ENCODE measurements at regions not wholly inside any gene's neighbourhood (a gene's known extent, or its start where the extent isn't known, plus 50 kb on each side); places are given as distances from the start of the nearest gene placed in this dataset.
"Not testable (repeated sequence)": the region's sequence is repeated elsewhere in the genome, so short reads cannot be mapped to it uniquely, and the experiment has no call there.

DNA sequence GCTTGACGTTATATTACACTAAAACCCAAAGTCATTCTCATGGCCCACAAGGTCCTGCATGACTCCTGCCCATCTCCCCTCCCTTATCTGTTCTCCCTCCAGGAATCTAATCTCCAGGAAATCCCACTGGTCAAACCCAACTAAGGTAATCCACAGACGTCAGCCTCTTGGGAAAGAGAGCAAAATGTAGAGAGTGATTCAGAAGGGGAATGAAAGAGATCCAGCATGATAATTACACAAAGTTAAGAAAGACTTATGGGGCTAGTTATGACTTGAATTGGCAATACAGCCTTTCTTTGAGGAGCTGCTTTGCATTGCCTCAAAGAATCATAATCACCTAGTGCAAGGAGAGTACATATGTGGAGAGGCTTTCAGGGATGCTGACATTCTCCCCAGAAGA lies 137.8 kb upstream of the MYRIP start:
- Mint-ChIP-seq H3K4me3 (no peak overlapping the region), H3K9me3 (no peaks in the 10 kb centered on the region), H3K36me3 (ENCODE audit: low read depth) (no peaks in the 10 kb centered on the region), H3K27ac (no peak overlapping the region), H3K4me1 (ENCODE audit: low read depth) (peaks cover 5% of the 10 kb centered on the region), H3K27me3 (peaks cover 3% of the 10 kb centered on the region)
- intact Hi-C loops (cut with micrococcal nuclease): no loop called here

DNA sequence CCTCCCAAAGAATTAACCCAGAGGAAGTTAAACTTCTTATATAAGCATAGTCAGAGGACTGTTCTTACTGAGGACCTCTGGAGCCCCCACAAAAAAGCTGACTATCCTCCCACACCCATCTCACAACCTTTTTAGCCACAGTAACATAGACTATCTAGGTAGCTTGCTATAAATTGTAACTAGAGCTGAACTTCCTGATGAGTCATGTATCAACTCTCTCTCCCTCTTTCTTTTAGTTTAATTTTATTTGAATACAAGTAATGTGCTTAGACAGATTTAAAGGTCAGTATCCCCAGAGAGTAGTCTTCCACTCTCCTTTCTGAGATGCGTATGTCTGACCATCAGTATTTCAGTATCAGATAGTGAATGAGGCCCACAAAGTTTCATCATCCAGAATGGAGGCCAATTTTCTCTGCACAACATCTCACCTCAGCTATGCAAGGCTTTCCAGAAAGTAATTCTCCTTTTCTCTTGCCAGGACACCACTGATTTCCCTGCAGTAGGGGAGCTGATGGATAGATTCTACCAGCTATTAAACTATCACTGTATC lies 104.0 kb upstream of the MYRIP start:
- Mint-ChIP-seq H3K27me3 (no peaks in the 10 kb centered on the region), H3K36me3 (ENCODE audit: low read depth) (no peaks in the 10 kb centered on the region), H3K9me3 (no peaks in the 10 kb centered on the region), H3K27ac (no peak overlapping the region), H3K4me1 (ENCODE audit: low read depth) (no peaks in the 10 kb centered on the region), H3K4me3 (no peak overlapping the region)
- intact Hi-C loops (cut with micrococcal nuclease): loop anchor here (5.0 kb wide), 1 partner anchor 287 kb away; no protein-coding TSS in a partner anchor

DNA sequence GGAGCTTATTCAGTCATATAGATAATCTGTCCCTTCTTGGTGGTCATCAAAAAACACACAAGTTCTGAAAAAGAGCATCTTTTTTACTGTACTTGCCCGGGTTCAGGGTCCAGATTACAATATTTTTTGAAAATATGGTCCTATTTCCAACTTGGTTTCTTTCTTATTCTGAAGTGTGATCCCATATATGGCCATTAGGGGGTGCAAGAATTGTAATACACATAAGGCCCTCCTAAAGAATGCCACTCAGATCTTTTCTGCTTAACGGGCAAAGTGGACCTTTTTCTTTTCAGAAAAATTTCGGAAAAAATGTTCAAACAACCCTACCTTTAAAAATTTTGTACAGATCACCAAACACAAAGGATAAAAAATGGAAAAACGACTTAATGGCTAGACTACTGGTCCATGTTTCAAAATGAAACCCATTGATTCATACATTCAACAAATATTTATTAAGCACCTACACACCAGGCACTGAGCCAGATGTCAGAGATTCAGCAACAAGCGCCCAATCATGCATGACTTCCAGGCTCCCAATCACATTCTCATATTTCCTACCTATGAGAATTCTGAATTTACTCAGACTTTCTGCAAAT lies 102.0 kb upstream of the MYRIP start:
- intact Hi-C loops (cut with micrococcal nuclease): loop anchor here (5.0 kb wide), 1 partner anchor 285 kb away; no protein-coding TSS in a partner anchor
- Mint-ChIP-seq H3K4me3 (no peak overlapping the region), H3K36me3 (ENCODE audit: low read depth) (no peaks in the 10 kb centered on the region), H3K9me3 (no peaks in the 10 kb centered on the region), H3K27me3 (no peaks in the 10 kb centered on the region), H3K27ac (no peak overlapping the region), H3K4me1 (ENCODE audit: low read depth) (no peaks in the 10 kb centered on the region)

DNA sequence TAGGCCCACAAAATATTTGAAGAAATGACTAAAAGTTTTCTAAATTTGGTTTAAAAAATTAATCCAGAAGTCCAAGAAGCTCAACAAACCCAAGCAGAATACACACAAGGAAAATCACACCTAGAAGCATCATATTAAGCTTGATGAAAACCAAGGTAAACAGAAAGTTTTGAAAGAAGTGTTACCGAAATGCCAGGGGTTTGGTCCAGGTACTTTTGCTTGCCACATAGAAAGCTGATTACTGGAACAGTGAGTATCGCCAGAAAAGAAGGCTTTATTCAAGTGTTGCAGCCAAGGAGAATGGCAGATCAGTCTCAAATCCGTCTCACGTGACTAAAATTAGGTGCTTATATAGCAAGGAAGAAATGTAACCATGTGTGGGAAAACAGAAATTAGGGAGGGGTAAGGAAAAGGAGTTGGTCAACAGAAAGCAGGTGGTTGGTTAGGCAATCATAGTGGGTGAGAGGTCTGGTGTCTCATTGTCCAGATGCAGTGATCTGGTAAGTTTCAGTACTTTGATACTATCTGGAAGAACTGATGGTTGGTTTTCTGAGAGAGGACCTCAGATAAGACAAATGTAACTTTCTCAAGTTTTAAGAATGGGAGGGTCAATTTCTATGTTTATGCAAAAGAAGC lies 96.9 kb upstream of the MYRIP start:
- no peaks in the 10 kb centered on the region for H3K4me1 Mint-ChIP-seq (ENCODE audit: low read depth)
- H3K36me3 Mint-ChIP-seq (ENCODE audit: low read depth): no peaks in the 10 kb centered on the region
- intact Hi-C loops (cut with micrococcal nuclease): no loop called here
- H3K27me3 Mint-ChIP-seq: no peaks in the 10 kb centered on the region
- no peak overlapping the region for H3K27ac Mint-ChIP-seq
- H3K9me3 Mint-ChIP-seq: no peaks in the 10 kb centered on the region
- no peak overlapping the region for H3K4me3 Mint-ChIP-seq

DNA sequence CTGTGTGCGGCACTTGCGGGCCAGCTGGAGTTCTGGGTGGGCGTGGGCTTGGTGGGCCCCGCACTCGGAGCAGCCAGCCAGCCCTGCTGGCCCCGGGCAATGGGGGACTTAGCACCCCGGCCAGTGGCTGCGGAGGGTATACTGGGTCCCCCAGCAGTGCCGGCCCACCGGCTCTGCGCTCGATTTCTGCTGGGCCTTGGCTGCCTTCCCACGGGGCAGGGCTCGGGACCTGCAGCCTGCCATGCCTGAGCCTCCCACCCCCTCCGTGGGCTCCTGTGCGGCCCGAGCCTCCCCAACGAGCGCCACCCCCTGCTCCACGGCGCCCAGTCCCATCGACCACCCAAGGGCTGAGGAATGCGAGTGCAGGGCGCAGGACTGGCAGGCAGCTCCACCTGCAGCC lies 96.1 kb upstream of the MYRIP start:
- H3K27ac Mint-ChIP-seq; intact Hi-C loops (cut with micrococcal nuclease); H3K4me3 Mint-ChIP-seq; H3K27me3 Mint-ChIP-seq; H3K4me1 Mint-ChIP-seq (ENCODE audit: low read depth); H3K9me3 Mint-ChIP-seq; H3K36me3 Mint-ChIP-seq (ENCODE audit: low read depth): not testable (repeated sequence)

DNA sequence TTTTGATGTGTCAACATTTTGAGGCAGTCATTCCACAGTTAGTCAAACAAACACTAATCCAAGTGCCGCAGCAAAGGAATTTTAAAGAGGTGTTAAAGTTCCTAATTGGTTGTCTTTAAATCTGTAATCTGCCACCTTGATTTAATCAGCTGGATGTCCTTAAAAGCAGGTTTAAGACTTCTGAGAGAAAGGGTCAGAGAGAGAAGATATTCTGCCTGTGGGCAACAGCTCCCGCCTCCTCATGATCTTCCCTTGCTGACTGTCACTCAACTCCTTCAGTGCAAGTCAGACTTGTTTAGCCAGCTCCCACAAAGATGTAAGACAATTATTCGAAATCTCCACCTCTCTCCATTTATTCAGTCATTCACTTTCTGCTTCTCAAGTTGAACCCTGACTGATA lies 92.6 kb upstream of the MYRIP start:
- Mint-ChIP-seq H3K27me3 (no peaks in the 10 kb centered on the region), H3K4me1 (ENCODE audit: low read depth) (no peaks in the 10 kb centered on the region), H3K4me3 (no peak overlapping the region), H3K36me3 (ENCODE audit: low read depth) (no peaks in the 10 kb centered on the region), H3K27ac (no peak overlapping the region), H3K9me3 (no peaks in the 10 kb centered on the region)
- intact Hi-C loops (cut with micrococcal nuclease): no loop called here

DNA sequence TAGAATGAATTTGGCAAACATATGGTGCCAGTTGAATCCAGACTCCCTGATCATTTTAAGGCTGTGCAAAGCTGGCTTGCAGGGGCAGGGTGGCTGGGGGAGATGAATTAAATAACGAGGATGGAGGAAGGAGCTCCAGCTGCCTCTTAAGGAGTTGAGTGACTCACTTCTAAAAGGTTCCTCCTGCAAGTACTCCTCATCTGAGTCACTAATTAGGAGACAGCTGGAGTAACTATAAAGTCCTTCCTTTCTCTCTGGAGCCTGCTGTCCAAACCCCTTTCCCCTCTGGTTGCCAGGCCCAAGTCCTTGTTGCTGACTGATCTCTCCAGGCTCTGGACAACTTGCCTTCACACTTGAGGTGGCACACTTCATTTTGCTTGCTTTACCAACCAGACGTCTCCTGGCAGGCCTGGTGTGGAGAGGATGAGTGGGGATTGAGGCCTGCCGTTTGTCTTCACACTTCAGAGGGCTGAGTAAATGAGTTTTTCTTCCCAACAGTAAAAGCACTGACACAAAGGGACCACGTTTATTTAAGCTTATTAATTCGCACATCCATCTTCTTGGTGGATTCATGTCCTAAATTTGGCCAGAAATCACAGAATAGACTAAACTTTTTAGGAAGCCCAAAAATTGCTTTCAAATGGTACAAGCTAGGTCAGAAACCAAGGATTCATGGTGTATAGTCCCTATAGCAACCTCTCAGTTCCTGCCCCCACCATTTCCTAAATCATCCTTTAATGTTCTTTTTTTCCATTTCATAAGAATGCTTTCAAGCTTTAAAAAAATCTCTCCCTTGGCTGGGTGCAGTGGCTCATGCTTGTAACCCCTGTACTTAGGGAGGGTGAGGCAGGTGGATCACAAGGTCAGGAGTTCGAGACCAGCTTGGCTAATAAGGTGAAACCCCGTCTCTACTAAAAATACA lies 90.5 kb upstream of the MYRIP start:
- Mint-ChIP-seq H3K36me3 (ENCODE audit: low read depth) (no peaks in the 10 kb centered on the region), H3K27me3 (no peaks in the 10 kb centered on the region), H3K4me3 (no peak overlapping the region), H3K4me1 (ENCODE audit: low read depth) (no peaks in the 10 kb centered on the region), H3K9me3 (no peaks in the 10 kb centered on the region), H3K27ac (no peak overlapping the region)
- intact Hi-C loops (cut with micrococcal nuclease): no loop called here

DNA sequence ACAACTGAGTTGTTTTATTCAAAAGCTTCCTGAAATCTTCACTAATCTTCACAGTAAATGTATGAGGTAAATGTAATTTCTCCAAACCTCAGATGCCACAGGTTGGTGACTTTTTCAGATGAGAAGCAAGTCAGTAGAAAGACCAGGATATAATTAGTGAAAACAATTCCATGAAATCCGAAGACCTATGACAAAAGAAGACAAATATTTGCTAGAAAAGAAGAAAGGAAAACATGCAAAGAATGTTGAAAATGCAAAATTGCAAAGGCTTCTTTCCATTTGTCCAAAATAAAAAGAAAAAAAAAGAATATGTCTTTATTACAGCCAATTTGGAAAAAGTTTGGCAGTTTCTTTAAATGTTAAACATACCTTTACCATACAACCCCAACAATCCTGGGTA lies 88.3 kb upstream of the MYRIP start:
- Mint-ChIP-seq H3K36me3 (ENCODE audit: low read depth) (no peaks in the 10 kb centered on the region), H3K4me3 (no peak overlapping the region), H3K9me3 (no peaks in the 10 kb centered on the region), H3K4me1 (ENCODE audit: low read depth) (no peaks in the 10 kb centered on the region), H3K27ac (no peak overlapping the region), H3K27me3 (no peaks in the 10 kb centered on the region)
- intact Hi-C loops (cut with micrococcal nuclease): no loop called here

DNA sequence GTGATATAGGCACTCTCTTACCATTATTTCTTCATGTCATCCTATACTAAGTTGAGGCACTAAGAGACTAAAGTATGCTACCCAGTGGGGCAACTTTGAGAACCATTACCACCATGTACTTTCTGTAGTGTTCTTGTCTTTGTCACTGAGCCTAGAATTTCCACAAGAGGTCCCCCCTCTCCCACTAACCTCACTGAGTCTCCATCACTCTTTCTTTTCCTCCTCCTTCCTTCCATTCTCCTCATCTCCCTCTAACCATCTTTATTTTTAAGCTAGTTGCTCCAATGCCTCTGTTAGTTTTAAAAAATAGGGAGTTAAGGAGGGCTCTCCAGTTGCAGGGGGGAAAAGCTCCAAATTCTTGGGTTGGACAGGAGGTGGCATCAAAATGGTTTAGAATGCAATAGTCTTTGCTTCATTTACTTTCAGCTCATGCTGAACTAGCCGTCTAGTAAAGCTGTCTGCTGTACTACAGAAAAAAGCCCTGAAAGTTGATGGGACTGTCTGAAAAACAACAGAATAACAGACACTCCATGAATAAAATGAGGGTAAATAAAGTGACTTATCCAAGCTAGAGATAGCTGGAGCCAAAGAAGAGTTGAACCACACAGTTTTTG lies 85.1 kb upstream of the MYRIP start:
- H3K36me3 Mint-ChIP-seq (ENCODE audit: low read depth): no peaks in the 10 kb centered on the region
- no peak overlapping the region for H3K27ac Mint-ChIP-seq
- no peaks in the 10 kb centered on the region for H3K27me3 Mint-ChIP-seq
- H3K4me1 Mint-ChIP-seq (ENCODE audit: low read depth): no peaks in the 10 kb centered on the region
- intact Hi-C loops (cut with micrococcal nuclease): no loop called here
- no peaks in the 10 kb centered on the region for H3K9me3 Mint-ChIP-seq
- H3K4me3 Mint-ChIP-seq: no peak overlapping the region

DNA sequence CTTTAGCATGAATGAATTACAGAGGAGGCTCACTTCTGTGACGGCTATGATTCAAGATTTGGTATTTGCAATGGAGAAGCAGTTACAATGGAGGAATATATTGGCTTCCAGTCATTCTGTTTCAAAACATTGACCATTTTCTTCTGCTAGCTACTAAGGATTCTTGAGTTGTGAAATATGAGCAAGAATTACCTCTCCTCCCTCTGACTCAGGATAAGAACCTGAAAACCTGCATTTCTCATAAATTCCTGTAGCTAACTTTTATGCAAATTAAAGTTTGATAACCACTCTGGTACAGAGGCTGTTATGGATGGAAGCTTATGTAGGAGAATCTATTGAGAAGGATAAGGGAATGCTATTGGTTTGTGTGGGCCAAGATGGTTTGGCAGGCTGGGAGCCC lies 84.1 kb upstream of the MYRIP start:
- Mint-ChIP-seq H3K4me3 (no peak overlapping the region), H3K27me3 (no peaks in the 10 kb centered on the region), H3K36me3 (ENCODE audit: low read depth) (no peaks in the 10 kb centered on the region), H3K9me3 (no peaks in the 10 kb centered on the region), H3K27ac (no peak overlapping the region), H3K4me1 (ENCODE audit: low read depth) (no peaks in the 10 kb centered on the region)
- intact Hi-C loops (cut with micrococcal nuclease): no loop called here

DNA sequence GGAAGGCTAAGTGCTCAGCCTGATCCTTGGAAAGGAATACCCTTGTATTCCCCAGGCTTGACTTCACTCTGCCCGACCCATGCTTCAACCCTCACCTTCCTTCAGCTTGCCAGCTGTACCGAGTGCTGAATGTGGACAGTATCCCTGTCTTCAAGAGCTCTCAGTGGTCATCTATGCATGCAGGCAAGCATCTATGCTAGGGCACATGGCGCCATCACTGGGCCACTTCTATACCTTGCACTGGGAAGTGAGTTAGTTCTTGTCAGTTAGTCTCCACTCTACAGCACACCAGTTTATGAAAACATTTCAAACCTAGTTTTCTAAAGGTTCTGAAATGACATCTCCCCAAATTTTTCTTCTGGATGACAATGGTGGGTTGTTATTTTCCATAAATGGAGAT lies 82.0 kb upstream of the MYRIP start:
- H3K36me3 Mint-ChIP-seq (ENCODE audit: low read depth): no peaks in the 10 kb centered on the region
- intact Hi-C loops (cut with micrococcal nuclease): no loop called here
- no peak overlapping the region for H3K27ac Mint-ChIP-seq
- no peak overlapping the region for H3K4me3 Mint-ChIP-seq
- H3K4me1 Mint-ChIP-seq (ENCODE audit: low read depth): no peaks in the 10 kb centered on the region
- H3K27me3 Mint-ChIP-seq: no peaks in the 10 kb centered on the region
- H3K9me3 Mint-ChIP-seq: no peaks in the 10 kb centered on the region

DNA sequence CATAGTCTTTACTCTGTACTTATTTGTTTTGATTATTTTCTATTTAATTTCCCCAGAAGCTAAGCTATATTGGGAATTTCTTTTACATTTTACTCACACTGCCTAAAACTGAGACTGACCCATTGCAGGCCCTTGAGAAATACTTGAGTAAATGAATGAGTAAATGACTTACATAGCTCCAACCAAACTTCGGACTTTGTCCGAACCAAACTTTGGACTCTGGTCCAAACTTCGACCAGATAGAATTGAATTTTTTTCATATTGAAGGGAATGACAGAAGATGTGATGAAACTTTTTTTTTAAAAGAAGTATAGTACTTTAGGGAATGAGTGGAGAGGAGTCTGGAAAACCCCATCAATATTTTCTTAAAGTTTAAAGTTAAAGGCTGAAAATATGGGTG lies 75.6 kb upstream of the MYRIP start:
- intact Hi-C loops (cut with micrococcal nuclease): no loop called here
- no peak overlapping the region for H3K27ac Mint-ChIP-seq
- H3K9me3 Mint-ChIP-seq: no peaks in the 10 kb centered on the region
- H3K27me3 Mint-ChIP-seq: no peaks in the 10 kb centered on the region
- H3K4me3 Mint-ChIP-seq: no peak overlapping the region
- no peaks in the 10 kb centered on the region for H3K4me1 Mint-ChIP-seq (ENCODE audit: low read depth)
- H3K36me3 Mint-ChIP-seq (ENCODE audit: low read depth): no peaks in the 10 kb centered on the region

DNA sequence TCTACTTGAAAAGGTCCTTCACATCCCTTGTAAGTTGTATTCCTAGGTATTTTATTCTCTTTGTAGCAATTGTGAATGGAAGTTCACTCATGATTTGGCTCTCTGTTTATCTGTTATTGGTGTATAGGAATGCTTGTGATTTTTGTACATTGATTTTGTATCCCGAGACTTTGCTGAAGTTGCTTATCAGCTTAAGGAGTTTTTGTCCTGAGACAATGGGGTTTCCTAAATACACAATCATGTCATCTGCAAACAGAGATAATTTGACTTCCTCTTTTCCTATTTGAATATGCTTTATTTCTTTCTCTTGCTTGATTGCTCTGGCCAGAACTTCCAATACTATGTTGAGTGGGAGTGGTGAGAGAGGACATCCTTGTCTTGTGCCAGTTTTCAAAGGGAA lies 69.8 kb upstream of the MYRIP start:
- H3K4me3 Mint-ChIP-seq; H3K36me3 Mint-ChIP-seq (ENCODE audit: low read depth); H3K27ac Mint-ChIP-seq; intact Hi-C loops (cut with micrococcal nuclease); H3K4me1 Mint-ChIP-seq (ENCODE audit: low read depth); H3K27me3 Mint-ChIP-seq: not testable (repeated sequence)
- H3K9me3 Mint-ChIP-seq: peaks cover 21% of the 10 kb centered on the region

DNA sequence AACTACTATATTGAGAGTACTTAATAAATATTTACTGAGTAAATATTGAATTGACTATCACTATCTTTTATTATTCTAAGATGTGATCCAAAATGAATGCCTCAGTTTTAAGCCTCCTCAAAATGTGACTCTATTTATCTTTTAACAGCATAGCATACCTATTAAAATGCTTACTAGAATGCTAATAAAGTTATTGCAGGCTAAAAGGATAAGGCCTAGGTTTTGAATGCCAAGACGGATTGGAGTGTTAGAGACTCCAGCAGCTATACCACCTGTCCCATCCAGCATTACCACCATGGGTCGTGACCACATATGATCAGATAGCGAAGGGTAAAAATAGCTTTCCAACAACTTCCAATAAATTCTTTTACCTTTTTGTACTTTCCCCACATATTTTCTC lies 64.7 kb upstream of the MYRIP start:
- Mint-ChIP-seq H3K9me3 (peaks cover 21% of the 10 kb centered on the region), H3K27me3 (no peaks in the 10 kb centered on the region), H3K4me3 (no peak overlapping the region), H3K27ac (no peak overlapping the region), H3K36me3 (ENCODE audit: low read depth) (no peaks in the 10 kb centered on the region), H3K4me1 (ENCODE audit: low read depth) (no peaks in the 10 kb centered on the region)
- intact Hi-C loops (cut with micrococcal nuclease): no loop called here
